GM21360 (cell line): ENCODE measurements at regions not wholly inside any gene's neighbourhood (a gene's known extent, or its start where the extent isn't known, plus 50 kb on each side); places are given as distances from the start of the nearest gene placed in this dataset.

Source experiments
- ATAC-seq: cut with Tn5 transposase; IDR thresholded peaks from one replicate; pipeline ENCODE4 v1.9.1; 2021; ENCODE audit warnings: mild to moderate bottlenecking, moderate library complexity; ENCODE audit not compliant: unreplicated experiment

DNA sequence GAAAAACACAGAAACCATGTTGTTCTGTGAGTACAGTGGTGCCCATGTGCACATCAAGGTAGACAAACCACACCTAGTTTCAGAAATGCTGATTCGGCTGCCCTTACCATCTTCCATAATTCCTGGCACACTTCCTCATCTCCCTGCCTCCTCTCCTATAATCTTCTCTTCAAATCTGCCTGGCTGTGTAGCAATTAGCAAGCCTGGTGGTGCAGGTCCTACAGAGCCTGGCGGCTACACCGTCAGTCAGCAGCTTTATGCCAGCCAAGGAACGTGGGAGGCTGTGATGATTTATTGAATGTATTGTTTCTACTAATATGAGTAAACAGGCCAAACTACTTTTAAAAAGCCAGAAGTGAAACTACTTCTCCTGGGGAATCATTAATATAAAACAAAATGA is 106.8 kb downstream of the SEMA6D start:
- ATAC-seq = no peak

DNA sequence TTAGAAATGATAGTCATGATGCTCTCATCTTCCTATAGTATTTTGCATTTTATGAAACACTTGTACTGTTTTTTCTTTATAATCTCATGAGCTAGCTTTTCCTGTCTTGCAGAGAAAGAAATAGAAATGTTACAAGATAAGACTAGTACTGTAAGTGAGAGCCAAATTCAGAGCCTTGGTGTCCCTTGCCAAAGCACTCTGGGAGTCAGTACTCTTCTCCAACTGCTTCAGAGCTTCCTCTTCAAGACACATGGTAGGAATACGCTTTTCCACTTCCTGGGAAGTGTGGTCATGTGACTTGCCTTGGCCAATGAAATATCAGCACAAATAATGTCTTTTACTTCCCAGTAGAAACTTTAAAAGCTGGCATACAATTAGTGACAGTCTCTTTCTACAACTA is 112.4 kb downstream of the SEMA6D start:
- ATAC-seq = no peak

GRCh38 chr15:47834093-47834492 is 116.8 kb downstream of the SEMA6D start:
- ATAC-seq = no peak

DNA sequence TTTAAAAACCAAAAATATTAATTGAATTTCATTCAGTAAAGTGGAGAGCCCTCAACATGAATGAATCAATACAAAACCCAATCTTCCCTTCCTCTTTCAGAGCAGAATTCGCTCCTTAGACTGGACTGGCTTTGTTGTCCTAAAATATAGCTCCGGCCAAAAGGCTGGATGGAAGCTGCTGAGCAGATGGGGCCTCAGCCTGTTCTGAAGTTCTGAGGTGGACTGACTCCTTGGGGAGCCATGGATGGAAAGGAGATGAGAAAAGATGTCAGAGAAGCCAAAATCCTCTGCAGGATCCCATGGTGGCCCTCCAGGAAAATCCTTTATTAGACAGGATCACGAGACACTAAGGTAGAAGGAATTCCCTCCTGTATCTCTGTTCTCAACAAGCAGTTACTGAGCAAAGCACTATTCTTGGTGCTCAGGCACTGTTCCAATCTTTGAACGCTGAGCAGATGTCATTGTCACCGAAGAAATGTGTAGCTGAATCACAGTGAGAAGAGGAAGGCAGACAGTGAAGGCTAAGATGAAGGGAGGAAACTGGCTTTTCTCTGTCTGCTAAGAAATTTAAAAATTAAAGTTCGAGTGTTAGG is 122.0 kb downstream of the SEMA6D start:
- no peak for ATAC-seq

DNA sequence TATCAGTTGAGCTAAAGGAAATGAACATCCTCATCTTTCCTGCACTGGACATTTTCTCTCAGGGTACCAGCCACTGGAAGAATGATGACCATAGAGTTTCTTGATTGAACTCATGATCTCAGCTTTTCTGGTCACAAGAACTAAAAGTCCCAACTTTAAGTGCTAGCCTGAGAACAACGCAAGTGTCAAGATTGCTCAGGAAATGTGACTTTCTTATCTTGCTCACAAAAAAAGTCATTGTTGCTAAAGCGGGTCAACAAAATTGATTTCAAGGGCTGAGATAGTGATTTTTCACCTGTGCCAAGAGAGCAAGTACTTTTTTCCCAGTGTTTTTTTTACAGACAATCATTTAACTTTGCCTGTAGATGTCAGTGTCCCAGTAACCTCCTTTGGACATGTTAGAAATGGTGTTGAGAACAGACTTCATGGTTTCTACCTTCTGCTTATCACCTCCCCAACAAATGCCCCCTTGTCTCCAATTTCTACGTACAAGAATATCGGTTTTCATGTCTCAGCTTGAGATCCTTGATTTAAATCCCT is 125.9 kb downstream of the SEMA6D start:
- no peak for ATAC-seq

GRCh38 chr15:47844437-47844836 is 127.1 kb downstream of the SEMA6D start:
- no peak for ATAC-seq

DNA sequence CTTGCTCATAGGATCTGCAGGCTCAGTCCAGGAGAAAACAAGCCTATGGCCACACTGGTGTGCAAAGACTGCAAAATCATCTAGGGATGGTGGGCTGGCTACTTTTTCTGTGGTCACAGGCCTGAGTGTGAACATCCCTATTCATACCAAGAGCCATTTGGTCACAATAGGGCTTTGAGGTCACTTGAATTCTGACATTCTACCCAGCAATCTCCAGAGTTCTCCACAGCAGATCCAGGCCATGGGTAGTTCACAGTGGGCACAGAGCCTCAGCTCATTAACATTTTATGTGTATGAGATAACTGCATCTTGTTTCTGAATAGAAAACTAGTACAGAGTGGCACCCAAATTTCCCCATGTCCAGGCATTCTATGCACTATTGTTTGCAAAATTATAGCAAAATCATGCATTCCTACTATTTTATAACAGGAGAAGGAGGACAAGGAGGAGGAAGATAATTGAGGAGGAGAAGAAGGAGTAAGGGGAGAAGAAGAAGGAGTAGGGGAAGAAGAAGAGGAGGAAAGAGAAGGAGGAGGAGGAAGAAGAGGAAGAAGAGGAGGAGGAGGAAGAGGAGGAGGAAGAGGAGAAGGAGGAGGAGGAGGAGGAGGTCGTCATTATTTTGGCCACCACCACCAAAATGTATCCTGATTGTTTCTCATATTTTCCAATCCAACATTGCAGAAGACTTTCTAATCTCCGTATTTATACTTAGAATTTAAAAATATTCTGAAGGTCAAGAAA is 129.0 kb downstream of the SEMA6D start:
- no peak for ATAC-seq

DNA sequence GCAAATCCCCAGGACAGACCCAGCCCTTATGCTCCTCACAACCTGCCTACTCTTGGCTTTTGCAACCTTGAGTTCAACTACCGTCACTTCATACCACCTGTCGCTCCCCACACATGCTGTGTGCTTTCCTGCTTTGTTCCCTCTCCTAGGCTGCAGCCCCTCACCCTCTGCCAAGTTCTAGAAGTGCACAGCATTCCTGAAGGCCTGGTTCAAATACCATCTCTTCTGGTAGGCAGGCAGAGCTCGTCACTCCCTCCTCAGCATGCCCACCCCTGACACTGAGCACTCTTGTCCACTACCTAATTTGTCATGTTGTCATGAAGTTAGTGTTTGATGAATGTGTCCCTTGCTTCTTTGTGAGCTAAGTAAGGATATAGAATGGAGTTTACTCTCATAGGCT is 129.6 kb downstream of the SEMA6D start:
- ATAC-seq = no peak

DNA sequence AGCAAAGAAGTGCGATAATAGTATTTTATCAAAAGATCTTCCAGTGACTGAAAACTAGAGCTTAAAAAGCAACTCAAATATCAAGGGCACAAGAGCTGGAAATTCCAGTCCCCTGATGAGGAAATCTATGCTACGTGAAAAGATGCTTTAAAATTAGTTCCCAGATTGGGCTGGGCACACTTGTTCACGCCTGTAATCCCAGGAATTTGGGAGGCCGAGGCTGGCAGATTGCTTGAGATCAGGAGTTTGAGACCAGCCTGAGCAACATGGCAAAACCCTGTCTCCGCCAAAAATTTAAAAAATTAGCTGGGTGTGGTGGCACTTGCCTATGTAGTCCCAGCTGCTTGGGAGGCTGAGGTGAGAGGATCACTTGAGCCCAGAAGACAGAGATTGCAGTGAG is 138.8 kb downstream of the SEMA6D start:
- no peak for ATAC-seq

DNA sequence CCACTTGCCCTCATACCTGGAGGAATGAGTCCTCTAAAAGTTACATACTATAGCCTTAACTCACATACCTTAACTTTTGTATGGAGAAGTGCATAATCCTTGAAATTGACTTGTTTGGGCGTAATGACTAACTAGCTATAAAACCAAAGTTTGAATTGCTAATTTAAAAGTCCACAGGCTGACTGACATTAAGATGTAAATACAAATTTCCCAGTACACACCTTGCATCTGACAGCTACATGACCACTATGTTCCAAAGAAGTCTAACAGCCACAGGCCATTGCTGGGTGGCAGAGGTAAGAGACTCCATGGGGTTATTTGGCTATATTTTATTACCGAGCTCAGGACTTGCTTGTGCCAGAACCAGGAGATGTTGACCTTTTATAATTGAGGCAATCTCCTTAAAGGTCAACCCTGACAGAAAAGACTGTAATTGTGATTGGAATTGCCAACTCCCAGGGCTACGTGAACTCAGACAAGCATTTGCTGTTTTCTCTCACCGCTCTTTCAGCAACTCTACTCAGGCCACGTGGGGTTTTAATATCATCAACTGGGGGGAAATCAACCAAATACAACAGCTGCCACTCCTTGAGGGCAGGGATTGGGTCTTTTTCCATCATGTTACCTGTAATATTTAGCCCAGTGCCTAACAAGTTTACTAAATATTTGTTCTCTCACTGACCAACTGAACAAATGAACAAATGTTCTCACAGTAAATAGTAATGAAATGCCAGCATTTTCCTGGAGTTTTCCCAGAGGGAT is 139.9 kb downstream of the SEMA6D start:
- no peak for ATAC-seq

DNA sequence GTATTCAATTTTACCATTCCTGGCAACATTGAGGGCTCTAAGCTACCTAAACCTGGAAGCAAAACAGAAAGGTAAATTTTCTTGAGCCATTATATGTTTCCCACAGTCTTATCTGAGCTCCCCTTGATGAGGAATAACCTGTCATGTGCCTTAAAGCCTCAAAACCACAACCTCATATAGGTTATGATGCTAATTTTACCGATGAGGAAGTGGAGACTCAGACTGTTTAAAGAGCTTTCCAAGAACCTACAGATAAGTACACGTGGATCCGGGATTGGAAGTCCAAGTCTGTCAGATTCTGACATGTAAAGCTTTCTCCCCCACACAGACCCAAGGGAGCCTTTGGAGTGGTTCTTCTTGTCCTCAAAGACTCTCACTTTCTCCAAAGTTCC is 140.5 kb downstream of the SEMA6D start:
- peak; percentile 52 for ATAC-seq

DNA sequence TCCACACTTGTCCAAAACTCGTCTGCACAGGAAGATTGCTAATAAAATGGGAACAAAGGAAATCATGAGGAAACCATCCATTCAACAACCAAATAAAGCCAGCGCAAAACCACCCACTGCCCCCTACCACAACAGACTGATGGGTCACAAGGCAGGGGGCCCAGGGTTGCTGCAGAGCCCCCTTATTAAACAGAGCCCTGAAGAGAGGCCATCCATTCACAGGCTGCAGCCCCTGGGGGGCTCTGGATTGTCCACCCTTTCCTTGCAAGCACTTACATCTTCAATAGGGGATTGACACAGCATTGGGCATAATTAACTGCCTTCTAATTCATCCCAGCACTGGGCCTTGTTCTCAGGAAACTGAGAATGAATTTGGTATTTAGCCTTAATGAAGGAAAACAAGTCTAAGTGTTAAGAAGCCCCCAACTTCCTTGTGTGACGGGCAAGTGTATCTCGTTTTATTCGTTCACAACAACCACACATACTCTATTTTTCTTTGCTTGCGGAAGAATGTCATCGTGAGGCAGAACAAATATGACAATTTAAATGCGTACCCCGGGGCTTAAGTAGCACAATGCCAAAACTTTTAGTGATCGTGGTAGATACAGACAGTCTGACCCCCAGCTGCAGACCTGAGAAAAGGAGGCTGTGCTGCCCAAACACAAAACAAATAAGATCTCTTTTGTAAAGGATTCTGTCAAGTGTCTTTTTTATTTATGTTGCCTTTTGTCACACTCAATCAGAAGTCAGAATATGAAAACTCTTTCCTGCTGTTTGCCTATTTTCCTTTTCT is 144.0 kb downstream of the SEMA6D start:
- no peak for ATAC-seq

- ATAC-seq = peak; percentile 87
Measured at GRCh38 chr15:47862402-47862801, 145.1 kb downstream of the SEMA6D start.

DNA sequence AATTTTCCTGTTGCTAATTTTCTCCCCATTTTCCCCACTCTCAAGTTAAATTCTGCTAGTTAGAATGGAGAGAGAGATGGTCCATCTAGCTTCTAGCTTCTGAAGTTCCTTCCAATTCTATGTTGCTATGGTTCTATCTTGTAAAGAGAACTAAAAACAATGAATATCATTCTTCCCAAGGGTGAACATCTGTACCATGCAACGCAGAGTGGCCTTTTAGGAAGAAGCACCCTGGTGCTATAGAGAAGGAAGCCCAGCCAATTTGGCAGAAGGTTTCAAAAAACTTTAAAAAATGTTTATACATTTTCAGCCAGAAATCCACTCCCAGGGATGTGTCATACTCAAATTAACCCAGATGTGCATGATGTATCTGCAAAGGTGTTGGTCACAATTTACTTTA is 149.1 kb downstream of the SEMA6D start:
- no peak for ATAC-seq

DNA sequence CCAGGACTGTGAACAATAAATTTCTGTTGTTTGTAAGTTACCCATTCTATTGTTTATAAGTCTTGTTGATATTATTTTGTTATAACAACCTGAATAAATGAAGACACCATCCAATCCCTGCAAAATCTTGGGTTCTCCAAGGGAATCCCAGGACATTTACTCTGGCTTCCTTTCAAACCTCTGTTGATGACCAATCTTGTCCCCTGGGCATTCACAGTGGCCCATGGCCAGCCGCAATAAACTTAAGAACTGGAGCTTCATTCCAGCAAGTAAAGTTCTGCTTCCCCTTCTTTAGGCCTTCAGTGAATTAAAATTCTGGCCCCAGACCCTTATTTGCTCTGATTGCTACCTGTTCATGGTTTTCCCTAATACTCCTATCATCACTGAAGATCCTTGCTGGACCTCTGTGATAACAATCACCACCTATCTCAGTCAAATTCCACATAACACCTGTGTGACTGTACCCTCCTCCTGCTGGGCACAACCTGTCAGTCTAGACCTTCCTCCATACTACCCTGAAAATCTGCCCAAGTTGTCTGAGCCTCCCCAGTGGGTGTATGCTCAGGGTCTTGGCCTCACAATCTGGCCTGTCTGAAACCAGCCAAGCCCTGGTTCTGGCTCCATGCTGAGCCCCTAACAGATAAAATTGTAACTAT is 153.1 kb downstream of the SEMA6D start:
- no peak for ATAC-seq

GRCh38 chr15:47870956-47871625 is 153.8 kb downstream of the SEMA6D start:
- no peak for ATAC-seq

GRCh38 chr15:47872208-47872607 is 154.9 kb downstream of the SEMA6D start:
- no peak for ATAC-seq

GRCh38 chr15:47872869-47873432 is 155.6 kb downstream of the SEMA6D start:
- no peak for ATAC-seq

- ATAC-seq = no peak
Measured at GRCh38 chr15:47876986-47877385, 159.7 kb downstream of the SEMA6D start.

- no peak for ATAC-seq
Measured at GRCh38 chr15:47877836-47878235, 160.5 kb downstream of the SEMA6D start.
